OCI-LY3 (cell line): ENCODE measurements at regions not wholly inside any gene's neighbourhood (a gene's known extent, or its start where the extent isn't known, plus 50 kb on each side); places are given as distances from the start of the nearest gene placed in this dataset.

Source experiments
- CTCF ChIP-seq: fragments of 200-600, 300-600 bp; sonication (generic); IDR thresholded peaks from 2 replicates; pipeline ENCODE4 v1.5.1; 2014; ENCODE audit warnings: antibody characterized with exemption, low read length, low read depth
- EZH2phosphoT487 ChIP-seq: fragments of 200-600 bp; shearing (Covaris generic); IDR thresholded peaks from 2 replicates; pipeline ENCODE4 v1.6.1; 2018; ENCODE audit warnings: antibody characterized with exemption, mixed run types, low read depth

GRCh38 chr3:68290333-68290732, 635.9 kb upstream of the SUCLG2 start:
- TF ChIP-seq CTCF, result no peak
- TF ChIP-seq EZH2phosphoT487, result no peak
